Cardiac muscle cell (in vitro differentiated cells and primary cell): ENCODE measurements at regions not wholly inside any gene's neighbourhood (a gene's known extent, or its start where the extent isn't known, plus 50 kb on each side); places are given as distances from the start of the nearest gene placed in this dataset.

Experiments used
- DNase-seq, 2 donors: peaks; one replicate each; pipeline versions ENCODE4 v3.0.0 to v3.0.0-alpha.2; 2010 to 2017; ENCODE audit warnings: low read depth in 1 of 2, low spot score in 1 of 2
- H3K27ac ChIP-seq: fragments of 200-600 bp; sonication (generic); 2 replicates; pipeline ENCODE4 v1.5.1; 2016
- H3K27me3 ChIP-seq: fragments of 200-600 bp; sonication (generic); 2 replicates; pipeline ENCODE4 v1.6.0; 2016; ENCODE audit warnings: control low read depth
- H3K36me3 ChIP-seq: fragments of 200-600 bp; sonication (generic); 2 replicates; pipeline ENCODE4 v1.5.1; 2016; ENCODE audit warnings: control low read depth
- H3K4me1 ChIP-seq: fragments of 200-600 bp; sonication (generic); 2 replicates; pipeline ENCODE4 v1.8.1; 2017; ENCODE audit warnings: low read depth, mild to moderate bottlenecking, mixed run types
- H3K4me3 ChIP-seq: fragments of 200-600 bp; sonication (generic); 2 replicates; pipeline ENCODE4 v1.5.1; 2016; ENCODE audit warnings: mild to moderate bottlenecking
- H3K9me3 ChIP-seq: fragments of 200-600 bp; sonication (generic); 2 replicates; pipeline ENCODE4 v1.5.1; 2017; ENCODE audit warnings: low read depth, mild to moderate bottlenecking, control low read depth
- CTCF ChIP-seq: IDR thresholded peaks from 2 replicates; pipeline ENCODE4 v1.5.1; 2012; ENCODE audit warnings: low read depth, mild to moderate bottlenecking, low read length

DNA sequence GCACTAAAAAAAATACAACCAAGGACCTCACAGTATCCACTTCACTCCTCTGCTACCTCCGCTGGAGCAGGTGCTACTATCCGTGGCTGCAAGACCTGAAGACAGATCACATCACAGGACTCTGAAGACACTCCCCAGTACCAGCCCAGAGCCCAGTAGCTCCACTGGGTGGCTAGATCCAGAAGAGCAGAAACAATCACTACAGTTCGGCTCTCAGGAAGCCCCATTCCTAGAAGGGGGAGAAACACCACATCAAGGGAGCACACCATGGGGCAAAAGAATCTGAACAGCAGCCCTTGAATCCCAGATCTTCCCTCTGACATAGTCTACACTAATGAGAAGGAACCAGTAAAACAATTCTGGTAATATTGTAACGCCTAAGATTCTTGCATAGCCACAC lies 494.0 kb upstream of the FAT3 start:
- no peaks in the 10 kb centered on the region for H3K27me3 ChIP-seq
- no peaks in the 10 kb centered on the region for H3K36me3 ChIP-seq
- no peak for TF ChIP-seq CTCF
- DNase-seq, result no peak
- H3K4me1 ChIP-seq, result no peaks in the 10 kb centered on the region
- no peak overlapping the region for H3K27ac ChIP-seq
- no peaks in the 10 kb centered on the region for H3K9me3 ChIP-seq
- H3K4me3 ChIP-seq, result no peak overlapping the region

DNA sequence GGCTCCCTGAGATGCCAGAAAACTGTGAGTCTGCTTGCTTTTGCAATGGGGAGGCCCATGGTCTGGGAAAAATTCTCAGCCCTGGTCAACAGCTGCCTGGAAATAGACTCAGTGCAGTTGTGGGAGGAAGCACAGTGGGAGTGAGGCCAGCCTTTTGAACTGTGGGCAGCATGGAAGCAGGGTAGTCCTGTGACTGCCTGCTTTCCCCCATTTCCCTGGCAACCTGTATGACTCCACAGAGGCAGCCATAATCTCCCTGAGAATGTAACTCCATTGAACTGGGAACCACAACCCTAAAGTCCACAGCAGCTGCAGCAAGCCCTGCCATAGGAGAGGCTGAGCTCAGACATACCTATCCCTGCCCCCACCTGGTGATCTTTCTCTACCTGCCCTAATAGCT lies 494.6 kb upstream of the FAT3 start:
- H3K9me3 ChIP-seq, result no peaks in the 10 kb centered on the region
- H3K27ac ChIP-seq, result no peak overlapping the region
- H3K36me3 ChIP-seq, result no peaks in the 10 kb centered on the region
- no peak for TF ChIP-seq CTCF
- H3K4me1 ChIP-seq, result no peaks in the 10 kb centered on the region
- DNase-seq, result no peak
- H3K4me3 ChIP-seq, result no peak overlapping the region
- H3K27me3 ChIP-seq, result no peaks in the 10 kb centered on the region

- Histone ChIP-seq H3K27me3 (peaks cover 23% of the 10 kb centered on the region), H3K27ac (no peak overlapping the region), H3K4me3 (no peak overlapping the region), H3K9me3 (no peaks in the 10 kb centered on the region), H3K36me3 (no peaks in the 10 kb centered on the region), H3K4me1 (no peaks in the 10 kb centered on the region)
- no peak for TF ChIP-seq CTCF
- DNase-seq, result no peak
These were observed 507.4 kb upstream of the FAT3 start for GRCh38 chr11:91717169-91717568.

DNA sequence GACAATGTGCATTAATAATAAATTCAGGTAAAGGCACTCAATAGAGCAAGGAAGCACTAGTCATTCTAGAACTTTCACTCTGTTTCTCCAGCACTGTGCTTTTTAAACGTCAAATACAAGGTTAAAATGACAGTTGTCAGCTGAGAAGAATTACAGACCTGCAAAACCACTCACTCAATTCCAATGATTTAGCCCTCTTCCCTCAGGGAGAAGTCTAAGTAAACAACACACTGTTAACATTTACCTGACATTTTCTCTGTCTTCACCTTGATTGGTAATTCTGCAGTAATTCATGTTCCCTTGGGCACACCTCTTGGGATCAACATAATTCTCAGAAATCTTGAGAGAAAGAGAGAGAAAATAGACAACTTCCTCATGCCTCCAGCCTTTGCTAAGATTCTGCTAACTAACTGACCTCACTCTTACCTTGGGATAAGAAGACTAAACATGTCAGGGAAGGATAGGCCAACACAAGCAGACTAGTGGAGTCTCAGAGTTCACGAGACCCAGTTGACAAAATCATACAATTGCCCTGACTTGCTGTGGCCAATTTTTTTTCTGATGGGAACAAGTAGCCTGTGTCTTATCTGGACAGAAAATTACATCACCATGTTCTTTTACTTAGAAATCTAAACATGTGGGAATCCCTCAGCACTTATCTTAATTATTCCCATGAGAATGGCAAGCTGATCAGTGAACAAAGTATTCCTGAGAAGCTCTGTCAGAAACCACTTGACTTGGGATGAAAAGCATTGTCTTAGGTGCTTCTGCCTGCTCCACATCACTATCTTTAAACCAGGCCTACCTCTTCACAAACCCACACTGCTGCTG lies 516.8 kb upstream of the FAT3 start:
- Histone ChIP-seq H3K4me1 (no peaks in the 10 kb centered on the region), H3K27ac (no peak overlapping the region), H3K27me3 (peaks cover 50% of the 10 kb centered on the region), H3K36me3 (no peaks in the 10 kb centered on the region), H3K9me3 (no peaks in the 10 kb centered on the region), H3K4me3 (no peak overlapping the region)
- no peak for TF ChIP-seq CTCF
- DNase-seq, result peak in 1 of 2 donors; percentile 30

DNA sequence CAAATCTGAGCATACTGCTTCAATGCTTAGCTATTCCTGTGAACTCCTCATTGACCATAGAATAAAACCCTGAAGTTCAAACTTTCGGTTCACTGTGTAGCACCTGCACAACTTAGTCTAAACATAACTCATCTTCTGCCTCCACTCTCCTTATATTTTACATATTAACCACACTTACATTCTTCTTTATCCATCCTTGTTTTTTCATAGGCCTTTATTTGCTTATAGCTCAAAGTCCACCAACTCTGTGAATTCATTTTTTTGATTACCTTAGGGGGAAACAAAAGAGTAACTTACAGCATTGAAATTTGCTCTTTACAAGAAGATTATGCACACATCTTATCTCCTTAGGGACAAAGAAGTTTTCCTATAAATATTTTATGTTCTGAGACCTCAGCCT lies 521.6 kb upstream of the FAT3 start:
- no peak for DNase-seq
- Histone ChIP-seq H3K9me3 (no peaks in the 10 kb centered on the region), H3K27ac (no peak overlapping the region), H3K36me3 (no peaks in the 10 kb centered on the region), H3K4me1 (no peaks in the 10 kb centered on the region), H3K27me3 (peaks cover 55% of the 10 kb centered on the region), H3K4me3 (no peak overlapping the region)
- no peak for TF ChIP-seq CTCF
